ENCODE measurements at regions not wholly inside any gene's neighbourhood (a gene's known extent, or its start where the extent isn't known, plus 50 kb on each side); places are given as distances from the start of the nearest gene placed in this dataset.

DNA sequence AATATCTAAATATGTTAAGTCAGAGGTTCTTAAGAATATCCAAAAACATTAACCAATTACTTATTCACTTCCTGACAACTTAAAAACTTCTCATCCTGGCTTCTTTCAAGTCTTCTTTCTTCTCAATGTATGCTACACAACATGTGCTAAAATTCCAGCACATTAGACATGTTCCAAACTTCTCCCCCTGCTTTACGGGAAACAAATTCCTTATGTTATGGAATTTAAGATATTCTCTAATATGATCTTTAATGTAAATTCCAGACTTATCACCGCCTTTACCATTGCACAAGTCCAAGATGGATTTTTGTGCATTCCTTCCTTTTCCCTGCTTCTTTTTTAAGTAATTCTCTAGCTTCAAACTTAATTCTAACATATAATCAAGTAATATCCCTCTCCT lies 964.5 kb upstream of the CHORDC1 start:
- TF ChIP-seq RFX5 (IDR thresholded peaks at IDR 0.05; ENCODE audit: low read depth, low read length), result no peak
- TF ChIP-seq, protein P1, sequence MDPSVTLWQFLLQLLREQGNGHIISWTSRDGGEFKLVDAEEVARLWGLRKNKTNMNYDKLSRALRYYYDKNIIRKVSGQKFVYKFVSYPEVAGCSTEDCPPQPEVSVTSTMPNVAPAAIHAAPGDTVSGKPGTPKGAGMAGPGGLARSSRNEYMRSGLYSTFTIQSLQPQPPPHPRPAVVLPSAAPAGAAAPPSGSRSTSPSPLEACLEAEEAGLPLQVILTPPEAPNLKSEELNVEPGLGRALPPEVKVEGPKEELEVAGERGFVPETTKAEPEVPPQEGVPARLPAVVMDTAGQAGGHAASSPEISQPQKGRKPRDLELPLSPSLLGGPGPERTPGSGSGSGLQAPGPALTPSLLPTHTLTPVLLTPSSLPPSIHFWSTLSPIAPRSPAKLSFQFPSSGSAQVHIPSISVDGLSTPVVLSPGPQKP (IDR thresholded peaks at IDR 0.05; ENCODE audit: borderline replicate concordance, low read depth, low read length), result no peak
- TF ChIP-seq POLR2A (IDR thresholded peaks at IDR 0.05; ENCODE audit: low read depth, low read length), result no peak
- TF ChIP-seq, protein P2, sequence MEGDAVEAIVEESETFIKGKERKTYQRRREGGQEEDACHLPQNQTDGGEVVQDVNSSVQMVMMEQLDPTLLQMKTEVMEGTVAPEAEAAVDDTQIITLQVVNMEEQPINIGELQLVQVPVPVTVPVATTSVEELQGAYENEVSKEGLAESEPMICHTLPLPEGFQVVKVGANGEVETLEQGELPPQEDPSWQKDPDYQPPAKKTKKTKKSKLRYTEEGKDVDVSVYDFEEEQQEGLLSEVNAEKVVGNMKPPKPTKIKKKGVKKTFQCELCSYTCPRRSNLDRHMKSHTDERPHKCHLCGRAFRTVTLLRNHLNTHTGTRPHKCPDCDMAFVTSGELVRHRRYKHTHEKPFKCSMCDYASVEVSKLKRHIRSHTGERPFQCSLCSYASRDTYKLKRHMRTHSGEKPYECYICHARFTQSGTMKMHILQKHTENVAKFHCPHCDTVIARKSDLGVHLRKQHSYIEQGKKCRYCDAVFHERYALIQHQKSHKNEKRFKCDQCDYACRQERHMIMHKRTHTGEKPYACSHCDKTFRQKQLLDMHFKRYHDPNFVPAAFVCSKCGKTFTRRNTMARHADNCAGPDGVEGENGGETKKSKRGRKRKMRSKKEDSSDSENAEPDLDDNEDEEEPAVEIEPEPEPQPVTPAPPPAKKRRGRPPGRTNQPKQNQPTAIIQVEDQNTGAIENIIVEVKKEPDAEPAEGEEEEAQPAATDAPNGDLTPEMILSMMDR (conservative IDR thresholded peaks at IDR 0.05; ENCODE audit: low read depth, low read length), result no peak
- no peak for TF ChIP-seq SMC3 (IDR thresholded peaks at IDR 0.05; ENCODE audit: low read depth, low read length)
- no peak for TF ChIP-seq CEBPB (IDR thresholded peaks at IDR 0.05; ENCODE audit: low read depth, low read length)
- TF ChIP-seq FOS (IDR thresholded peaks at IDR 0.05; ENCODE audit: low read depth, low read length), result no peak

Data from IMR-90 (cell line).